ENCODE measurements at regions not wholly inside any gene's neighbourhood (a gene's known extent, or its start where the extent isn't known, plus 50 kb on each side); places are given as distances from the start of the nearest gene placed in this dataset.

DNA sequence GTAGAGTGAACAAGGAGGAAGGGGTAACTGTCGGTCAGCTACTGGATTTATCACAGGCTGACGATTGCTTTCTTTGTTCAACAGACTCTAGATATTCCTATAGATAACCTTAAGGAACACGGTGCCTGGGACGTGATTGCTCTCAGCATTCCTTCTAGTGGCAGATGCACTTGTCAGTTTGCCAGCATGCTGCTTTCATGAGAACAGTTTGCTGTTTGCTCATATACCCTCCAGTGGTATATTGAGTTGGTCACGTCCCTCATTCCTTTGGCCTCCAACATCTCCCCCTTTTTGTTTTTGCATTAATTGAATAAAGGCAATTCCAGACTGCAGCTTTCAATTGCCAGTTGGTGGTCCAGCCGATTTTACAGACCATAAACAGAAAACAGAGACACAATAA is 76.8 kb upstream of the BTN3A2 start:
- Histone ChIP-seq H3K9me3 (ENCODE audit: control insufficient read depth, low read depth, low read length) (no peaks in the 10 kb centered on the region), H3K23ac (ENCODE audit: insufficient read length, low read depth, low read length) (no peak overlapping the region), H4K5ac (ENCODE audit: insufficient read length, low read depth, low read length) (no peak overlapping the region), H4K91ac (ENCODE audit: insufficient read length, low read depth, low read length) (no peak overlapping the region), H2BK20ac (ENCODE audit: low read depth, low read length, poor library complexity, severe bottlenecking) (no peak overlapping the region), H2BK5ac (ENCODE audit: insufficient read length, low read length) (no peak overlapping the region), H3K18ac (ENCODE audit: insufficient read length, low read depth, low read length) (no peak overlapping the region), H3K79me2 (ENCODE audit: insufficient read depth, low read length) (no peaks in the 10 kb centered on the region), H3K9ac (ENCODE audit: extremely low read depth, insufficient read length, low read length) (no peak overlapping the region), H2AK5ac (ENCODE audit: insufficient read length, low read length) (no peak overlapping the region), H3K27me3 (ENCODE audit: insufficient read depth, low read length) (no peaks in the 10 kb centered on the region), H3K27ac (ENCODE audit: insufficient read length, low read depth, low read length) (no peak overlapping the region), H3K23me2 (ENCODE audit: insufficient read length, low read depth, low read length, poor library complexity, severe bottlenecking) (peaks cover 3% of the 10 kb centered on the region), H3K4ac (ENCODE audit: low read depth, low read length) (no peak overlapping the region), H4K20me1 (ENCODE audit: control insufficient read depth, insufficient read depth, insufficient read length) (no peaks in the 10 kb centered on the region), H3K79me1 (ENCODE audit: insufficient read depth, low read depth, low read length, poor library complexity, severe bottlenecking) (no peaks in the 10 kb centered on the region), H3K56ac (ENCODE audit: insufficient read length, low read depth, low read length) (no peak overlapping the region), H2BK120ac (ENCODE audit: low read depth, low read length, poor library complexity, severe bottlenecking) (no peak overlapping the region), H3K14ac (ENCODE audit: insufficient read depth, low read length) (no peak overlapping the region), H2BK15ac (ENCODE audit: low read depth, low read length) (no peak overlapping the region), H3K4me1 (ENCODE audit: insufficient read depth, low read length) (no peaks in the 10 kb centered on the region), H2BK12ac (ENCODE audit: insufficient read length, low read depth, low read length) (no peak overlapping the region), H3K4me2 (ENCODE audit: insufficient read depth, insufficient read length, low read length) (no peak overlapping the region), H3T11ph (ENCODE audit: low read length) (no peak overlapping the region), H4K8ac (replicated peaks; ENCODE audit: insufficient read length, low read depth, low read length) (no peak overlapping the region), H2AFZ (ENCODE audit: low read length) (no peak overlapping the region)
- peaks cover 5% of the 10 kb centered on the region for H3K27me3 Mint-ChIP-seq (ENCODE audit: low read depth)
- TF ChIP-seq CTCF (conservative IDR thresholded peaks at IDR 0.05): no peak
- peaks cover 9 to 13% of the 10 kb centered on the region in 2 experiments; a peak in 3 of 4 replicates for H3K4me1 Mint-ChIP-seq
- no peak overlapping the region for H3K4me3 Mint-ChIP-seq
- WGBS (ENCODE audit: extremely low coverage, insufficient read length, low lambda C conversion rate): no CpG with 5 or more reads among the region's 6 CpGs
- H3K27ac Mint-ChIP-seq: no peak overlapping the region
- H3K9me3 Mint-ChIP-seq: peaks cover 4 to 11% of the 10 kb centered on the region in 2 experiments; a peak in 3 of 5 replicates
- DNase-seq: no peak
- peaks cover 6 to 9% (median 6%) of the 10 kb centered on the region in 3 experiments; a peak in 5 of 7 replicates for H3K36me3 Mint-ChIP-seq (ENCODE audit: insufficient read depth in 1 of 3, low read depth in 3 of 3)

All from H9 (cell line).